SHP77 treated with DMSO at 0.1 percent for 48 hours (cell line): ENCODE measurements at regions not wholly inside any gene's neighbourhood (a gene's known extent, or its start where the extent isn't known, plus 50 kb on each side); places are given as distances from the start of the nearest gene placed in this dataset.
"Not testable (repeated sequence)": the region's sequence is repeated elsewhere in the genome, so short reads cannot be mapped to it uniquely, and the experiment has no call there.

Experiments
- DNase-seq: peaks from one replicate; lab custom pipeline; 2025; lab: John Stamatoyannopoulos, UW

- peak; percentile 64 for DNase-seq
Measured at GRCh38 chr13:110010404-110011138, 224.2 kb upstream of the IRS2 start.

GRCh38 chr13:110008816-110009215, 222.4 kb upstream of the IRS2 start:
- DNase-seq, result no peak

- no peak for DNase-seq
Measured at GRCh38 chr13:110006304-110006703, 219.9 kb upstream of the IRS2 start.

DNA sequence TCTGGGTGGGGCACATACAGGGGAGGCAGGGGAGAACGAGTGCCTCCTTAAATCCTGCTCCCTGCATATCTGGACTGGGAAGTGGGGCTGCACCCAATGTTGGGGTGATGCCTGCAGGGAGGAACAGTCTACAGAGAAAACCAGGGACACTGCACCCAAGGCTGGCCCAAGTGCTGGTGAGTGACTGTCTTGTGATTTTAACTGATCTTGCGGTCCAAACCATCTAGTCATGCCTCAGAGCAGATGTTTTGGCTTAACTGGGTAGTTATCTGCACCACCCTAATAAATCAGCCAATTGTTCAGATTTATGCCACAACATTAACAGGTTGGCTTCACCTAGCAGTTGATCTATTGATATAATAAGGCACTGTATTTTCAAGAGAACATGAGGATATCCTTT, 219.2 kb upstream of the IRS2 start:
- DNase-seq, result no peak

DNA sequence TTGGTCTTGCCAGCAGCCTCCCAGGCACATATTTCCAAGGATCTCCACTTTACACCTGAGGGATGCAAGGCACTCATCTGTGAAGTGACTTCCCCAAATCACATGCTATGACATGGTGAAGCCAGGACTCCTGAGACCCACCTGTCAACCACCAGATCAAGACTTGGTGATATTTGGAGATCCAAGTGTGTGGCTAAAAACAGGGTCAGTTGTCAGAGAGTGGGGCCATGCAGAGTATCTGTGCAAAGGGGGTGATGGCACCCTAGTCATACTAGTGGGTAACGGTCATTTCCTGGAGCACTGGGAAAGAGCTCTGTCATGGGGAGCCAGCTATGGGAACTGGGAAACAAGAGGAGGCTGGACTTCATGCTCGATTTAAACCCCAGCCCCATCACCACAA, 218.4 kb upstream of the IRS2 start:
- no peak for DNase-seq

DNA sequence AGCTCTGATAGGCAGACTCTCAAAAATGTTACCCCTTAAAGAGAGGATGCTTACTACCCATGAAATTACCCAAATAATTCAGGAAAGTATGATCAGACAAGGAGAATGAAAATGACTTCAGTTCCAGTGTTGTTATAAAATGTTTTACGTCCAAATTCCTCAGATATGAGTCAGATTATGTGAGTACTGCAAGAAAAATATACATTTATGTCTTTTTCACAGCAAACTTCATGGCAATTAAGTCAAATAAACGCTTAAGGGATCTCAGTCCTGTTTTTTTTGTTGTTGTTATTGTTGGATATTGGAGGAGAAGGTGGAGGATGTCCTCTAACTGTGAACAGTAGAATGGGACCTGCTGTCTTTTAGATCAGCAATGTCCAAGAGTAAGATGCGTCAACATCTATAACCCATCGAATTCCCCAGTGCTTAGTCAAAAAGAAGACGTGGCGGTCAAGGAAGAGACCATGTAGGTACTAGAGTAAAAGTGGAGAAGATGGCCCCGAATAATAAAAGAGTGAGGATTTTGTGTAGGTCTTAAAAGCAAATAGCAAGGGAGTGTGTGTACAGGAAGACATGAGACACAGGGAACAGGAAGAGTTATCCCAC, 215.4 kb upstream of the IRS2 start:
- DNase-seq, result no peak

- DNase-seq, result no peak
Measured at GRCh38 chr13:110000534-110001345, 214.4 kb upstream of the IRS2 start.

DNA sequence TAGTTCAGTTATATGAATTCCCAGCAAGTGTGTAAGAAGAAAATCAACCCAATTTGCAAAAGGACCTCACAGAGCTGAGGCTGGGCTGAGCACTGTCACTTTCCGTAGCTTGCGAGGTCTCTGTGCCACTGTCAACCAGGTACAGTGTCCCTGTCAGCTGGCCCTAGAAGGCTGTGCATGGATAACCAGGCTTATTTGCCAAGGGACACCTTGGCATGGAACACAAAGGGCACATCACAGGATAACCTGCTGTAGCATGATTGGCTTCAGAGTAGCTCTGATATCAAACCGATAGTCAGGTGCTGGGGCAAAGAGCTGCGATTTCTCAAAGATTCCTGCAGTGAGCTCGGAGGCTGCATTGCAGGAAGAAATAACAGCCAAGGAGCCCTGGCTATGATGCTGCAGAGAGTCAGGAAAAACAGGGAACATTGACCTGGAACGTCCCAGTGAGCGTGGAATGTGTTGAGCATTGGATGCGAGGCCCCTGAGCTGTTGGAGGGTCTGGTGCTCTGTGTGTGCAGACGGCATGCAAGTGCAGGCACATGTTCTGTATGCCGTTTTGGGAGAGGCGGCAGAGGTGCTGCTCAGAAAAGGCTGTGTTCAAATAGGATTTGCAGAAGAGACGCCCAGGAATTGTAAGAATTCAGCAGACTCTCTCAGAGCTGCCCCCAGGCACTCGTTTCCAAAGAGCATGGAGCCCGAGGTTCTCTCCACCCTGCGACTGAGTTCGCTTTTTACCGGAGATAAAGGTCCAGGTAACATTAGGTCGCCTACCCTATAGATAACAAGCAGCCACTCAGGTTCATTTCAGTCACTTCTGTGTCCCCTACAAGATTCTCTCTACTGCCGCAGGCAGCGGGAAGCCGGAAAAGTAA, 213.5 kb upstream of the IRS2 start:
- DNase-seq, result no peak

GRCh38 chr13:109998684-109999533, 212.5 kb upstream of the IRS2 start:
- DNase-seq, result no peak

GRCh38 chr13:109998037-109998436, 211.7 kb upstream of the IRS2 start:
- no peak for DNase-seq

DNA sequence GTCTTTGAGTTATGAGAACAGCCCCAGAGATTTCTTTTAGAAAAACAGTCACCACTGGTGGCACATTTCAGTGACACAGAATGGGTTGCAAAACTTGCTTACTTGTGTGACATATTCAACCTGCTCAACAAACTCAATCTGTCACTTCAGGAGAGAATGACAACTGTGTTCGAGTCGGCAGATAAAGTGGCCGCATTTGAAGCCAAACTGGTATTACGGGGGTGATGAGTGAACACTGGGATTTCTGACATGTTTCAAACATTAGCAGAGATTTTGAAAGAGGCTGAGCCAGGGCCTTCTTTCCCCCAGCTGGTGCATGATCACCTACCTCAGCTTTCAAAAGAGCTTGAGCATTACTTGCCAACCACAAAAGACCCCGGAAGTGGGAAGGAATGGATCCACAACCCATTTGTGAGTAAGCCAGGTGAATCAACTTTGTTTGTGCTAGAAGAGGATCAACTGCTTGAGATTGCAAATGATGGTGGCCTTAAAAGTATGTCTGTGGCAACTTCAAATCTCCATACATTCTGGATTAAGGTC, 210.7 kb upstream of the IRS2 start:
- DNase-seq, result not testable (repeated sequence)

DNA sequence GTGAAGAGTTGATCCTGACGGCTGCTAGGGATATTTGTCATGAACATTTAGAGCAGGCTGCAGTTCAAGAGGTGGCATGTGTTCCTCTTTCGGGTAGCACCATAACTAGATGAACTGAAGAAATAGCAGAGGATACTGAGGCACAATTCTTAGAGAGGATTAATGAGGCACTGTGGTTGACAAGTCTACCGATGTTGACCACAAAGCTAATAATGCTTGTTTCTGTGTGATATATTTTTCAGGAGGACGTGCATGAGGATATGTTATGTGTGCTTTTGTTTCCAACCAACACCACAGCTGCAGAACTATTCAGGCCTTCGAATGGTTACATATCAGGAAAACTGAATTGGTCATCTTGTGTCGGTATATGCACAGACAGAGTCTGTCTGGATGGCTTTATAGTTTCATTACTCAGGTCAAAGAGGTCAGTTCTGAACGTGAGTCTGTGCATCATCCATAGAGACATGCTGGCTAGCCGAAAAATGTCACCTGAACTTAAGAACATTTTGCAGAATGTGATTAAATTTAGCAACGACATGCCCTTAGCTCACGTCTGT, 210.1 kb upstream of the IRS2 start:
- DNase-seq, result no peak

DNA sequence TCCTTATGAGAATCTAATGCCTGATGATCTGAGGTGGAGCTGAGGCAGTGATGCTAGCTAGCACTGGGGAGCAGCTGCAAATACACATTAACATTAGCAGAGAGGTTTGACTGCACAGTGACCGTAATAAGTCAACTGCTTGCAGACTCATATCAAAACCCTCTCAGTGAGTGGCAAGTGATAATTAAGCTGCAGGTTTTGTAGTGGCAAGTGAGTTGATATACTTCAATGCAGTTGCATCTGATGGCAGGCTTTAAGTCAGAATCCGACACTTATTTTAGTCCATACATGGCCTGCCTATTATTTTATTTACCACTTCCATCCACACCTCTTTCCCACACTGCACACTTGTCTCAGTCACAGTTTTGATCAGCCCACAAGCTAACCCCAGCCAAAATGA, 209.2 kb upstream of the IRS2 start:
- DNase-seq, result no peak

- DNase-seq, result no peak
Measured at GRCh38 chr13:109990296-109990695, 203.9 kb upstream of the IRS2 start.

- DNase-seq, result no peak
Measured at GRCh38 chr13:109989686-109990085, 203.3 kb upstream of the IRS2 start.

- DNase-seq, result no peak
Measured at GRCh38 chr13:109989155-109989554, 202.8 kb upstream of the IRS2 start.

- DNase-seq, result no peak
Measured at GRCh38 chr13:109986851-109987250, 200.5 kb upstream of the IRS2 start.

DNA sequence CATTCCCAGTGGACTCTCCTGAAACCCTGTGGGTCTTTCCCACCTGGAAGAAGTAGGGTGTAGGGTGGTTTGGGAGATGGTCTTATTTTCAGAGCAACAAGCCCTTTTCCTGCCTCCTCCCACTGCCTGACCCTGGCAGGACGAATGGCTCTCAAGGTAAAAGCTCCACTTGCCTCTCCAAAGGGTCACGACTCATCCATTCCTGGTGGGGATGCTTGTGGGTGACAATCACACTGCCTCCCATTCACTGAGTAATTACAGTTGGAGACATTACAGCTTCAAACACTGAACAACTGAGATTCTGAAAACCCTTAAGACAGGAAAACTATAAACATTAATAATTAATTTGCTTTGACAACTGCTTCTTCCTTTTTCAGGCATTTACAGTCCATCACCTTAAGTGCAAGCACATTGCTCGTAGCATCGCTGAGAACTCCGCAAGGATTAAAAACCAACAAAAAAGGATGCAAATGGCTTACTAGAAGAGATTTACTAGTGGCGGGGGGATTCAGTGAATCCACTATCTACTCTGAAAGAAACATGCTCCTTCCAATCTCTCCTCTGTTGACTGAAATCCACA, 199.6 kb upstream of the IRS2 start:
- no peak for DNase-seq

DNA sequence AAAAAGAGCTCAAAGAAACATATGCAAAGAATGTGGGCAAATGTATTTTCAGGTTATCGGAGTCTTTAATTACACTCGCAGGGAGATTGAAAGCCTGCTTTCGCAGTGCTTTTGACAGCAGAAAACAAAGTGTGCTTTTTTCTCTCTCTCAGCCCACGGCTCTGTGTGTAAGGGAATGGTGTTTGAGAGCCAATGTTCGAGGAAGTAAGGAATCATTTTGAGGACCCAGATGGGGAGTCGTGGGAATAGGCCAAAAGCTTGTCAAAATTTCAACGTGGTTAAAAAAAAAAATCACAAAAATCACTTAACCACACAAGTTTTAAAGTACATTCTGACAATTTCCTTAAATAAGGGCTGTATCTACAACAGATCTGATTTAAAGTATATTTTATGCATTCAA, 197.1 kb upstream of the IRS2 start:
- DNase-seq, result no peak

DNA sequence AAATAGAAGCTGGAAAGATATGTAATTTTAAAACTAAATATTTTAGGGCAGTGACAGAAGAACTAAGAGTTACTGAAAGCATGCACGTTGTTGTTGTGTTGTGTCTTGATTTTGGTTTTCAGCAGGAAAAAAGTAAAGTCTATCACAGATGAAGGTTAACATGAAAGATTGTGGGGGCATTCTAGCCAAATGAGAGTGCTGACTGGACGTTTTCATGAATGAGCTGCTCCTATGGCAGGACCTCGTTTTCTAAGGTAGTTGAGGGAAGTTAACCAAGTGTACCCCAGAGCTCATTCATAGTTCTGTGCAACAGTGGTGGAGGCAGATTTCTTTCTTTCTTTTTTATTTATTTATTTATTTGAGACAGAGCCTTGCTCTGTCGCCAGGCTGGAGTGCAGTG, 194.6 kb upstream of the IRS2 start:
- DNase-seq, result no peak
